ENCODE measurements at regions not wholly inside any gene's neighbourhood (a gene's known extent, or its start where the extent isn't known, plus 50 kb on each side); places are given as distances from the start of the nearest gene placed in this dataset.
"Not testable (repeated sequence)": the region's sequence is repeated elsewhere in the genome, so short reads cannot be mapped to it uniquely, and the experiment has no call there.

- DNase-seq (ENCODE audit: low read depth, low spot score), result no peak
Measured at GRCh38 chr7:131961054-131961680, 404.7 kb upstream of the PODXL start.

GRCh38 chr7:131959106-131959812 lies 402.8 kb upstream of the PODXL start:
- DNase-seq (ENCODE audit: low read depth, low spot score), result no peak

- DNase-seq (ENCODE audit: low read depth, low spot score), result no peak
Measured at GRCh38 chr7:131957338-131958020, 401.1 kb upstream of the PODXL start.

GRCh38 chr7:131956864-131957263 lies 400.4 kb upstream of the PODXL start:
- no peak for DNase-seq (ENCODE audit: low read depth, low spot score)

GRCh38 chr7:131955679-131956078 lies 399.3 kb upstream of the PODXL start:
- DNase-seq (ENCODE audit: low read depth, low spot score), result no peak

DNA sequence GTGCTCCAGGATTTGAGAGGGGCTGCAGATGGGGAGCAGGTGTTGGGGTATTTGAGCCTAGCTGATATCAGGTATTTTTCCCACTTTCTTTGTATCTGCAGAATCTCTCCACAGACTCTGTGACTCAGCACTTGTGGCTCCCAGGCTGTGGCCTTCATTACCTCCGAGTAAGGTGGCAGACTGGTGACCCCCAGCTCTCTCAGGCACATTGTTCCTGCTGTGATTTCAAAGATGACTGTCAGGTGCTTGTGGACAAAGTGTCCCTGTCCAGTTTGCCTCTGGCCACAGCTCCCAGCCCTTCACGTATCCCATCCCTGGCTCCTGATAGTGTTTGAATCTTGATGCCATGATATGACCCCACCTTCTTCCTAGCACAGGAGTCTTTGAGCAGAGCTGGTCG lies 396.8 kb upstream of the PODXL start:
- no peak for DNase-seq (ENCODE audit: low read depth, low spot score)

DNA sequence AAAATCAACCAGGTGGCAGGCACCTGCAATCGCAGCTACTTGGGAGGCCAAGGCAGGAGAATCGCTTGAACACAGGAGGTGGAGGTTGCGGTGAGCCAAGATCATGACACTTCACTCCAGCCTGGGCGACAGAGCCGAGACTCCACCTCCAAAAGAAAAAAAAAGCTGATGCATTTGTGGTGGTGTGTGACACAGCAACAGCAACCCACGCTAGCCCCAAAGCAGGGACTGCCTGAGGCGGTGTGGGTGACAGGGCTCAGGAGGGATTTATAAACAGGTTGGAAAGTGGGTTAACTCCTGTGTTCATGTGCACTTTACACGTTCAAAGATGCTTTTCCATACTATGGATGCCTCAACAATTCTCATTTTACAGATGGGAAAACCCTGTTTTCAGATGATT lies 395.9 kb upstream of the PODXL start:
- no peak for DNase-seq (ENCODE audit: low read depth, low spot score)

- no peak for DNase-seq (ENCODE audit: low read depth, low spot score)
Measured at GRCh38 chr7:131950758-131951157, 394.3 kb upstream of the PODXL start.

DNA sequence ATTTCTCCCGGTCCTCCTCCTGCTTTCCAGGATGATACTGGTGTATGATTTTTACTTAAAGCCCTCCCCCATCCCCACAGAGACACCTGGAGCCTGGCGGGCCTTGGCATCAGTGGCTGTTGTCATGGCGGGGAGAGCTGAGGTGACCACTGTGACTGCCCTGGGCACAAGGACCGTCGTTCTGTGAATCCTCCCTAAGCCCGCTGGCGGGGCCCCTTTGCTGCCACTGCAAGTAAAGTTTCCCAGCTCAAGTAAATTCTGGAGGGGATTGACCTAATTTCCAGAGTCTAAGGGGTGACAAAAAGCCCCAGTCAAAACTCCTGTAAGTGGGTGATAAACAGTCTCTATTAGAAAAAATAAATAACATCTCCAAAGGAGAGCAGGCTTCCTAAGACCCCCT lies 393.2 kb upstream of the PODXL start:
- no peak for DNase-seq (ENCODE audit: low read depth, low spot score)

- DNase-seq (ENCODE audit: low read depth, low spot score), result no peak
Measured at GRCh38 chr7:131948434-131949053, 392.1 kb upstream of the PODXL start.

- DNase-seq (ENCODE audit: low read depth, low spot score), result no peak
Measured at GRCh38 chr7:131947661-131948060, 391.2 kb upstream of the PODXL start.

GRCh38 chr7:131945957-131946544 lies 389.6 kb upstream of the PODXL start:
- DNase-seq (ENCODE audit: low read depth, low spot score), result no peak

DNA sequence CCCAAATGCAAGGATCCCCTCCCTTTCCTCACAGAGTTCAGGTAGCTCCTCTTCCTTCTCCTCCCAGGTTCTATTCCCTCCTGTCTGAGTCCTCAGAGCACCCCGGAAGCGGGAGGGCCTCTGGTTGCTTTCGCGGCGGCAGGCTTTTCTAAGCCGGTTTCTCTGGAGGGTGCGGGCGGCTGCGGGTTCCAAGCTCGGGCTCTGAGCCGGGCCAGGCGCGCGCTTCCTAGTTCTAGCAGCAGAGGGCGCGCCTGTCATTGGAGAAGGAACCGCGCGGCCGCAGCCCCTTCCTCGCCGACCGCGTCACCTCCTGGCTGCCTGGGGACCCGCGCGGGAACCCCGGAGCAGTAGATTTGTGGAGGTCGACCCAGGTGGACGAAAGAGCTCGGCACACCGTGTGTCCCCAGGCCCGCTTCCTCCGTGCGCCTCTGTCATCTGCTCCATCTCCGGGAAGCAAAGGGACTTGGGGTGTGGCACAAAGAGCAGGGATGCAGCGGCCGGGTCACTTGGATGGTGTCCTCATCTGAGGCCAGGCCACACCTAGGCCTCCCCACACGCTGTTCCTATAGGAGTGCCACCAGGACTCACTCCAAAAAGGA lies 389.0 kb upstream of the PODXL start:
- peak; percentile 12 for DNase-seq (ENCODE audit: low read depth, low spot score)

DNA sequence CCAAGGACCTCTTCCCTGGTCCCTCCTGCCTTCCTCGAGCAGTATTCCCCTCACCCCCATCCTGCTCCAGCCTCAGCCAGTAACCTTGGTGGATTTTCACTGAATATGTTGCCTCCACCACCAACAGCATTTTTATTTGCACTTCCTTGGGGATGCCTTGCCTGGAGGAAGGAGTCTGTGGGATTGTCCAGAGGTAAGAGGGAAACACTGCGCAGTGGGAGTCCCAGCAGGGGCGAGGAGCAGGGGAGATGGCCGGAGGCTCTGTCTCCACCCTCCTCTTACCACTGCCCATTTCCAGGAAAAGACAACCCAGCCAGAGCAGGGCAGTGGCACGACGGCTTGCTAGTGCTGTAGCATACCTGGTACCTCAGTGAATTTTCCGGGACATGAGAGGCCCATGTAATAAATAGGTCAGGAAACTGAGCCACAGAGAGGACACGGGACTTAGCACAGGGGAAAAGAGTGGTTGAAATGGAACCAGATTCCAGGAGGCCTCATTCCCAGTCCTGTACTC lies 388.2 kb upstream of the PODXL start:
- no peak for DNase-seq (ENCODE audit: low read depth, low spot score)

- DNase-seq (ENCODE audit: low read depth, low spot score), result no peak
Measured at GRCh38 chr7:131943646-131944045, 387.2 kb upstream of the PODXL start.

GRCh38 chr7:131943211-131943610 lies 386.8 kb upstream of the PODXL start:
- no peak for DNase-seq (ENCODE audit: low read depth, low spot score)

GRCh38 chr7:131942287-131943150 lies 386.1 kb upstream of the PODXL start:
- no peak for DNase-seq (ENCODE audit: low read depth, low spot score)

- no peak for DNase-seq (ENCODE audit: low read depth, low spot score)
Measured at GRCh38 chr7:131941291-131941690, 384.9 kb upstream of the PODXL start.

- DNase-seq (ENCODE audit: low read depth, low spot score), result no peak
Measured at GRCh38 chr7:131940621-131941165, 384.3 kb upstream of the PODXL start.

DNA sequence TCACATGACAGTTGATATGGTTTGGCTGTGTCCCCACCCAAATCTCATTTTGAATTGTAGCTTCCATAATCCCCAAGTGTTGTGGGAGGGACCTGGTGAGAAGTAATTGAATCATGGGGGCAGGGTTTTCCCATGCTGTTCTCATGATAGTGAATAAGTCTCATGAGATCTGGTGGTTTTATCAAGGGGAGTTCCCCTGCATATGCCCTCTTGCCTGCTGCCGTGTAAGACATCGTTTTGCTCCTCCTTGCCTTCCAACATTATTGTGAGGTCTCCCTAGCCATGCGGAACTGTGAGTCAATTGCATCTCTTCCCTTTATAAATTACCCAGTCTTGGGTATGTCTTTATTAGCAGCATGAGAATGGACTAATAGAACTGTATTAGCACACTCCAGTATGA lies 382.4 kb upstream of the PODXL start:
- DNase-seq (ENCODE audit: low read depth, low spot score), result not testable (repeated sequence)
